DMS79 (cell line): ENCODE measurements at regions not wholly inside any gene's neighbourhood (a gene's known extent, or its start where the extent isn't known, plus 50 kb on each side); places are given as distances from the start of the nearest gene placed in this dataset.
A peak's percentile ranks its signal among the peaks of the same experiment; 100 is the strongest.

Source experiments
- DNase-seq: peaks from one replicate; lab custom pipeline; 2025; lab: John Stamatoyannopoulos, UW

DNA sequence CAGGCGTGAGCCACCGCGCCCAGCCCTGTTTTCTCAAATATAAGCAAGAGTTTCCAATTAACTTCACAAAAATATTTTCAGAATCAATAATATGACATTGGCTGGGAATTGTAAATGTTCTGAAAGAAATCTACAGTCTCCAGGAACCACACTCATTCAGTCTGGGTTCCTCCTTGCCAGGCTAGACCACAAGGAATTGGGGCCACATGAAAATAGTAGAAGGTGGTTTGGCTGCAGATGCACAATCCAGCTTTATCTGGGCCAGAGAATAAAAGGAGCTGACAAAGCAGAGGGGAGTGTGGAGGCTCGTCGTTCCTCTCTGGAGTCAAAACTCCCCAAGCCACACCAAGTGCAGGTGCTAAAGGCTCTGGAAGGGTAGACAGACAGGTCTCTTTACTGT is 92.0 kb upstream of the OSMR start:
- no peak for DNase-seq

DNA sequence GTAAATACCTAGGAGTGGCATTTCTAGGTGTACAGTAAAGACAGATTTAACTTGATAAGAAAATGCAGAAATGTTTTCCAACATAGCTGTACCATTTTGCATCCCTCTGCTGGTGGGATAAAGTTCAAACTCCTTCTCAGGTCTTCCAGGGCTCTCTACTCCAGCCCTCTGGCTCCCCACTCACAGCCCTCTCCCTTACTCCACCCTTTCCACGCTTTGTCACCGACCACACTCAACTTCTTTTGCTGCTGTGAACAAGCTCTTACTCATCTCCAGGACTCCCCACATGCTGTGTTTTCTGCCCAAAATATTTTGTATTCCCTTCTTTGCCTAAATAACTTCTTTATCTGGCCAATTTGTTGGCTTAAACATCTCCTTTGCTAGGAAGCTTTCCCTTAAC is 90.6 kb upstream of the OSMR start:
- no peak for DNase-seq

DNA sequence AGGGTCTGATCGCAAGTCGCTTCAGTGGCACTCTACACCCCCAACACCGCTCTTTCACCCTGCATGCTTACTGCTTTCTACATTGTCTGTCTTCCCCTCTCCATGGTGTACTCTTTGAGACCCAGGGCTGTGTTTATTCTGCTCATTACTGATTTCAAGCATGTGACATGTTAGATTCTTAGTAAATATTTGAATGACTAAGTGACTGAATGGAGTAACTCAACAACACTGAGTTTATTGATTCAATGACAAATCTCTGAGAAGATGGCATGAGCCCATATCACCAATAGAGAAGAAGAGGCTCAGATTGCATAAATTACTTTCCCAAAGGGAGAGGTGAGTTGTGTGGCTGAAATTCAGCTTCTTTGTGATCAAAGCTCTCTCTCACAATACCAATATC is 89.7 kb upstream of the OSMR start:
- no peak for DNase-seq

DNA sequence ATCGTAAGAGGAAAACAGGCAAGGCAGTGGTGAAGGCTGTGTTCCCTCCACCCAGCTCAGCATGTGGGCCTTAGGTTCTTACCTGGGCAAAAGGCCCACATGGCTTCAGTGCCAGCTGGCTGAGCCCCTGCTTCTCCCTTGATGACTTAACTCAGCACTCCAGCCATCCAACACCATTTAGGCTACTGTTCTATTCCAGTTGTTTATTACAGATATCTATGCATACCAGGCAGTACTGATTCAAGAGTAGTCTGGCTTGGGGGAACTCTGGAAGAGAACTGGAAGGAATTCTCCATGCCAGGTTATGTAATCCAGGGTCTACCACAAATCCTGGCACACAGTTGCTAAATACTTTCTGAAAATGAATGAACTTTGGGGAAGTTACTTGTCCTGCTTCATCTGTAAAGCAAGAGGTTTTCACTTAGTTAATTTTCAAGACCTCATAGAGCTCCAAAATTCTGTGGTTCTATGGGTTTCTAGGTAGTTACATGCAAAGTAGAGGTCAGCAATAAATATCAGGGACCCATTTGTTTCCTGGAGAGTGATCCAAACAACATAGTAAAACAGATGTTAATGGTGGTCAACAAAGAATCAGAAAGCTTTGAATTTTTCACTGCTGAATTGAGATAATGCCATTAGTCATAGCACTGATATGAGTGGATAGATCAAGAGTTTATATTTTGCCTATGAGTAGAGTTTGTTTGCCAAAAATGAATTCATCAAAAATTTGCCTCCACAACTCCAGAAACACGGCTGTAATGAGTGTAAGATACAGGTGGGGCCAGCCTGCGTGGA is 88.2 kb upstream of the OSMR start:
- DNase-seq, result no peak

DNA sequence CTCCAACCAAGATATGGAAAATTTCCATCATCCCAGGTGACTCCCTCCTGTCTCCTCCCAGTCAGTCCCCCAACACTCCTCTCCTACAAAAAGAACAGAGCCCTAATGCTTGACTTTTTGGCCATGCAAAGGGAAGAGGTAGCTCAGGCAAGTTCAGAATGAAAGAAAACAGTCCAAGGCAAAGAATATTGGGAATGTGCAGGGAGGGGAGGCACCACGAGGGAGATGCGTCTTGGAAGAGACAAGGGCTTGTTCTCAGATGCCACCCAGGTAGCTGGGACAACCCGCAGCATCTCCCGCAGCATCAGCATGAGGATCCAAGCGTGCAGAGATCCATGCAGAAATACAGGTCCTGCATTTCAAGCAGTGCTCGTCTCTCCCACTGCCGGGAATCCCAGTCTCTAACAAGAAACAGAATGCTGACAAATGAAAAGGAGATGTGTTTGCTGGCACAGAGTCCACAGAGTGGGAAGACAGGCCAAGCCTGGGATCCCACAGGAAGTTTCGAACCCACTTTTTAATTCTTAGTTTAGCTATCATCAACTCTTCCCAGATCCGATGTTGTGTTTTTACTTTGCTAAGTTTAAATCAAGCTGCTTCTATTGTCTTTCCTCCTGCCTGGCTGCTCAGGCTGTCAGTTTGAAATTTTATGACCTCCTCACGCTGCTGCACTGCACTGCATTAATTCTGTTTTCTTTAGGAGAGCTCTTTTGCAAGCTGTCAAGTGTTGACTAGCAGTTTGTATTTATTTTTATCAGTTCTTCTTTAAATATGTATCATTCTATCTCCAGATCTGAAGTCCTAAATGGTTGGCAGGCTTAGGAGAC is 86.8 kb upstream of the OSMR start:
- no peak for DNase-seq

DNA sequence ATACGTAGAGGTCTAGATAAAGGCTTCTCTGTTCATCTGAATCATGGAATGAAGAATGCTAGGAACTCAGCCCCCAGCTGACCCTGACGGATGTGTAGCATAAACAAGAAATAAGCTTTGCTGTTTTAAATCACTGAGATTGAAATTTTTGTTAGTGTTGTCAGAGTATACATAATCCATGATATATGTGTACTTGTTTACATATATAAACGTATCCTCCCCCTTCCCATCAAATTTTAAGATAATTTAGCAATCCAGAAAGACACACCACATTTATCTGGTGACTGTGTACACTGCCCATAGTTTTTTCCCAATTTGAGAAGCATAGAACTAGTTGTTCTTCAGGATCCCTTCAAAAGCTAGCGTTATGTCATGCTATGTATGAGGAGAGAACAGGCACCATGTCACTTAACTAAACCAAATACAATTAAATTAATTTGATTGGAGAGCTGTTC is 80.8 kb upstream of the OSMR start:
- no peak for DNase-seq

DNA sequence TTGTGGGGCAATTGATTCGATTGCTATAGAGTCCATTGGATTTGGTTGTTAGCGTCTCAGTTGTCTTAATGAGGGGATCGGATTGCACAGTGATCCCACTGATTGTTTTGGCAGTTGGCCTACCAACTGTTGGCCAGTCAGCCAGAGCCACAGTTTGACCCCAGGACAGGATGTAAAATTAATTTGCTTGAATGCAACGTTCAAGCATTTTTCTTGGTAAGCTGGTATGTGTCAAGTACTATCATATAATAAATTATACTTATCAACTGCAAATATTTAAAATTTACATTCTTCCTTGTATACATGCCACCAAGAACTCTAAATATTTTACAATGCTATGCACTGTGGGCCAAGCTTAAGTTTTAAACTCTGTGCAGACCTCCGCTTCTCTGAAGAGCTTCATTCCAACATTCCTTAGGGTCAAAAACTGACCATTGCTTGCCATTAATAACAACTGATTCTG is 80.4 kb upstream of the OSMR start:
- no peak for DNase-seq

DNA sequence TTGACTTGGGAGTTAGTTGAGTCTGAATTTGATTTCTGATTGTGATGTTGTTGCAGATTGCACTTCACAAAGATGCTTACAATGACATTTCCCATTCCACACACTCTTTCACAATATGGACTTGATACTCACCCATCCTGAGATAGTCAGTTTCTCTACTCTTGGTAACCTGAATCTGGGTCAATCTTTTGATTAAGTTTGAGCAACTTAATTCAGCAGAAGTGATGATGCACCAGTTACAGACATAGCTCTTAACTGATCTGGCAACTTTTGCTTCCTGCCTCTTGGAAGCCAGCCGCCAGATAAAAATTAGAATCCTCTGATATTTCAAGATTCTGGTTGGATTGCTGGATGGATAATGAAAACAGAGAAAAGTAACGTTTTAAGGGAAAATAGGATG is 79.7 kb upstream of the OSMR start:
- DNase-seq, result no peak

DNA sequence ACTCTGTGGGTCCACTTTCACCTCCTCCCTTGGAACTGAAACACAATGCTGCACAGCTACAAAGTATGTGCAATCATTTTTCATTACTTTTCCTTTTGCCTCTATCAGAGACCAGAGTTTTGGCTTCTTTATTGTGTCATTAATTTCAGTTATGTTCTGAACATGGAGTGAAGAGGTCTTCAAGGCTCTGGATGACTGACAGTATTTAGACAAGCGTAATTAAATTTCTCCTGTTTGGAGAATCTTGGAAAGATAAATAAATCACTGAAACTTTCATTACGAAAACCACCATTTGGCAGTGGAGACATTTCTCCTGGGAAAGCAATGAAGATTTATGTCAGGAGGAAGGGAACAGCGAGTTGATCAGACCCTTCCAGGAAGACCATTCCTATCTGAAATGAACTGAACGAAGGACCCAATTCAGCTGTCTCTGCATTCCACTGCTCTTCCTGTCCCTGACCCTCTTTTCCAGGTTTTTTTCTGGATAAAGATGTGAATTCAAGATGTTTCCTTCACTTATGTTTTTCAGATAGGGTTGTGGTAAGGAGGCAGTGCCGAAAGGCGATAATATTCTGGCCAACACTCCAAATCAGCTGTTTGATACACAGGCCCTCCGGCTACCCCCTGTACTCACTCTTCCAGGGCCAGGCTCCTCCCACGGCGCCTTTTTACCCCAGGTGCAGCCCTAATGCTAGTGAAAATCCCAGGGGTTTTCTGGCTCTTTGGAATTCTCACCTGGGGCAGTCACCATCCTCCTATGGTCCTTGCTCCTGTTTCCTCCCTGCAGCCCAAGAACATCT is 77.2 kb upstream of the OSMR start:
- DNase-seq, result no peak

DNA sequence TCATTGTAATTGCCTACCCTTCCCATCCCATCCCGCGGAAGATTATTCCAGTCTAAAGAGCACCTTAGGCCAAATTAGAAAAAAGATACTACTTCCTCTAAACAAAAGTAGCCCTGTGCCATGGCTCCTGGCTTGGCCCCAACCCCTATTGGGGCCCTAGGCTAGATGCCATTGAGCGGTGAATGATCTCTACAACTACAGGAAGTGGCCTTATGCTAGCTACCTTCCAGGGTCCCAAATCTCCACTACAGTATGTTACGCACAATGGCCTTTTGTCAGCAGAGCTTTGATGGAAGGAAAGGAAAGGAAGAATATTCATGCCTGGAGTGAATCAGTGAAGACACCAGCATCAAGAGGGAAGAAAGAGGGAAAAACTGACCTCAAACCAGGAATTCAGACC is 73.3 kb upstream of the OSMR start:
- DNase-seq, result no peak

DNA sequence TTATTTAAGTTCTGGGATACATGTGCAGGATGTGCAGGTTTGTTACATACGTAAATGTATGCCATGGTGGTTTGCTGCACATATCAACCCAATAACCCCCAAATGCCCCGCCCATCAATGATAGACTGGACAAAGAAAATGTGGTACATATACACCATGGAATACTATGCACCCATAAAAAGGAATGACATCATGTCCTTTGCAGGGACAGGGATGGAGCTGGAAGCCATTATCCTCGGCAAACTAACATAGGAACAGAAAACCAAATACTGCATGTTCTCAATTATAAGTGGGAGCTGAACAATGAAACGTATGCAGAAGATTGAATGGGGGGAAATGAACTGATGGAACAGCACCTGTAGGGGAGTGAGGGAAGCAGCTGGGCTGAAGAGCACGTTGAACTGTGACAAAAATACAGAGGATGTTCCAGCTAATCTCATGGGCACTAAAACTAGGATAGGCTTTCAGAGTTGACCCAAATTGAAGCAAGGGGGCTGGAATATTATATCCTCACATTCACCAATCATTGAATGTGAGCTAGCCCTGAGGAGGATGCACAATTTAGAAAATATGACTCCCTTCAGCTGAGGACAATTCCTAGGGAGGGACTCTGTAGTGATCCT is 70.5 kb upstream of the OSMR start:
- DNase-seq, result no peak

DNA sequence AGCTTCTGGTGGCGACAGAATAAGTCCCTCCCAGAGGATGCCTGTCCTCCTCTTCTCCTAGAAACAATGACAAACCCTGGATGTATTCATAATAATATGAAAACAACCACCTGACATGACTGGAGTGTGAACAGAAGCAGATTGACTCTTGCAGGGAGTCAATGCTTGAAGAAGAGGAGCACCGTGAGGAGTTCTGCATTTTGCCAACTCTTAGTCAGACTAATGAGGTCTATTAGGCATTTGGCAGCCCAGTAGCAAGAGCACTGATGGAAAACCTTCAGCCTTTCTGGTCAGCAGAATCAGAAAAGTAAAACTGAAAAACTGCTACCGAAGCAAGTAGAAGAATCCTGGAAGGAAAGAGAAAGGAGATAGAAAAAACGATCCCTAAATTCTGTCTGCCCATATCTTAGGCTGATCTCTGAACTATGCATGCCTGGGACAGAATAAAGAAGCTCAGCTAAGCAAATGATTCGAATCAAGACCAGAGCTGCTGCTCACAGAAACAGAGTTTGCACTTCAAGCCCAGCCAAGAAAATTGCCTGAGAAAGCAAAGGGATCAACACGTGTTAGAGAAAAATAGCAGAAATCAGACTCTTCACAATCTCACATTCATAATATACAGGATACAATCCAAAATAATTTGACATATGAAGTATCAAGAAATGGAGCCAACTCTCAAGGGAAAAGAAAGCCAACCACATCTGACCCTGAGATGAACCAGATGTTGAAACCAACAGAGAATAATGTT is 69.5 kb upstream of the OSMR start:
- no peak for DNase-seq

DNA sequence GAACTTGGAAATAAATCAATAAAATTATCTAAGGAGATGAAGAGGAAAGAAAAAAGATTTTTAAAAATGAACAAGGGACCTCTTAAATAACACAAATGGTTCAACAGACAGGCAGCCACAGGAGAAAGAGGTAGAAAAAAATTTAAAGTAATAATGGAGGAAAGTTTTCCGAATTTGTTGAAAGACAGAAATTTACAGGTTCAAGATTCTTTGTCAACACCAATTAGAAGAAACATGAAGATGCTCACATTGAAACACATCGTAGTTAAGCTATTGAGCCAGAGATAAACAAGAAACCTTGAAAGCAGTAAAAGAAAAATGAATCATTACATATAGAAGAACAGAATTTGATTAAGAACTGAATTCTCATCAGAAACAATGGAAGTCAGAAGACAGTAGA is 68.7 kb upstream of the OSMR start:
- no peak for DNase-seq

DNA sequence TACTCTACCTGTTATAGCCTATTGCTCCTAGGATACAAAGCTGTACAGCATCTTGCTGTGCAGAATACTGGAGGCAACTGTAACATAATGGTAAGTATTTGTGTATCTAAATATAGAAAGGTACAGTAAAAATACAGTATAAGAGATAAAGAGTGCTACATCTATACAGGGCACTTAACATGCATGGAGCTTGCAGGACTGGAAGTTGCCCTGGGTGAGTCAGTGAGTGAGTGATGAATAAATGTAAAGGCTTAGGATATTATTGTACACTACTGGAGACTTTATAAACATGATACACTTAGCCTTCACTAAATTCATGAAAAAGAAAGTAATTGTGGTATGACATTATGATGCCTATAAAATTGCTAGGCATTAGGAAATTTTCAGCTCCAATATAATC is 65.5 kb upstream of the OSMR start:
- DNase-seq, result no peak

DNA sequence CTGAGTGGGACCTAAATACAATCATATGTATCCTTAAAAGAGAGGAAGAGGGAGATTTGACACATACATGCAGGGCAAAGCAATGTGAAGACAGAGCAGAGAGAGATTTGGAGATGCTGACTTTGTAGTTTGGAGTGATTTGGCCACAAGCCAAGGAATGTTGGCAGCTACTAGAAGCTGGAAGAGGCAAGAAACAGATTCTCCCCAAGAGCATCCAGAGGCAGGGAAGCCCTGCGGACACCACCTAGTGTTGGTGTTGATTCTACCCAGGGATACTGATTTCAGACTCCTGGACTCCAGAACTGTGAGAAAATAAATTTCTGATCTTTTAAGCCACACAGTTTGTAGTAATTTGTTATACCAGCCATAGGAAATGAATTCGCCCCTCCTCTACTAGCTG is 64.9 kb upstream of the OSMR start:
- DNase-seq, result no peak

DNA sequence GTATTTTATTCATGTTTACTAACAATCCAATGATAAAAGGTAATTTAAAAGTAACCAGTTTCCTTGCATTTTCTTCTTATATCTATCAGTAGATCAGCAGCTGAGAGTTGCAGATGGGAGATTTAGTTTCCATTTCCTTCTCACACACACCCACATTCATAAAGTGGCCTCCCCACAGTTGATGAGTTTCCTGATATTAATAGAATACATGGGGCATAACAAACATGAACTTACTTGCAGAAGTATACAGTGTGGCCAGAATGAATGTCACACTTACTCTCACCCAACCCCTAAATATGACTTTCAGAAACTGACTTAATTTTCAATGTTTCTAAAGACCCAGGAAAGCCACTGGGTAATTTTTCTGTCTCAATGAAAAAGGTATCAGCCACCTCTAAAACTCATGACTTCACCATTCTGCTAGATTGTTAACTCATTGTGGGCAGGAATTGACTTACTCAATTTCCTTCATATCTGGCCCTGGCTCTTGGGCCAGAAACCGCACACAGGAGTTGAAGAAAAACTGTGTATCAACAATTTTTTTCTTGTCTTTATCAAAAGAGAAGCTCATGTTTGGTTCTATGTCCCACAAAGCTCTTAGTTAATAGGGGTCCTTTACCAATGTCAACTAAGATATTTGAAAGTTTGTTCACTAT is 63.5 kb upstream of the OSMR start:
- DNase-seq, result no peak

DNA sequence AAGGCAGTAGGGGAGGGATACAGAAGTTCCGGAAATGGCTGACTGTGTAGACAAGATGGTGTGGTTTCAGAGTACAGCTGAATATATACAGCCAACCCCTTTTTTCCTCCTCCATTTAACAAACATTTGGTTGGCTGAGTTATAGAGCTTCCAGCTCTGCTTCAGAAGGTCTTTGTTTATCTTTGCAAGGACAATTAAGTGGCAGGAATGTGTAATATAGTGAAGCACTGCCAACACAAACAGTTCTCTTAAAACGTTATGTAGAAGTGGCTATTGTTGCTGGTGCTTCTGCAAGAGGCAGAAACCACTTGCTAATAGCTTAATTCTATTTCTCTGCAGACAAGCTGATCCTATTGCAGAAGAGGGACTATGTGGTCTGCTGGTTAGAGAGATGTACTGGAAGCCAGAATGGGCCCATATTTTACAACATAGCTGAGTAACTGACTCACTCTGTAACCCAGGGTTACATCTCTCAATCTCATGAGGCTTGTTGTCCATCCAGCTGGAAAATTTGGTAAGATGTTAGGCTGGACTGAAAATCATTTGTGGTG is 62.7 kb upstream of the OSMR start:
- peak; percentile 92 for DNase-seq

DNA sequence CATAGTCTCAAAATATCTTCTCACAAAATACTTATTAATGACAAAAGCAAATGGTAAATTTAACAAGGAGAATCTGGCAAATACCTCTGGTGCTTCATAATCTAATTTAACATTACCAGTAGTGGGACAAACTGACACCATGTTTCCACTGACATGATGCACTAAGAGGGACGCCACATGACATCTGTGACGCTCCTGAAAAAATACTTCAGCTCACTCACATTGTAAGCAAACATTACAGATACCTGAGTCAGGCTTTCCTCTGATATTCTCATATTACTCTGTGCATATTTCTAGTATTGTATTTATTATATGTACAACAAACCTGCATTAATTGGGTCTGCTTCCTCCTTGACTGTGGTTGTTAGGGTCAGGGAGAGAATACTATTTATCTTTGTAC is 56.7 kb upstream of the OSMR start:
- no peak for DNase-seq

DNA sequence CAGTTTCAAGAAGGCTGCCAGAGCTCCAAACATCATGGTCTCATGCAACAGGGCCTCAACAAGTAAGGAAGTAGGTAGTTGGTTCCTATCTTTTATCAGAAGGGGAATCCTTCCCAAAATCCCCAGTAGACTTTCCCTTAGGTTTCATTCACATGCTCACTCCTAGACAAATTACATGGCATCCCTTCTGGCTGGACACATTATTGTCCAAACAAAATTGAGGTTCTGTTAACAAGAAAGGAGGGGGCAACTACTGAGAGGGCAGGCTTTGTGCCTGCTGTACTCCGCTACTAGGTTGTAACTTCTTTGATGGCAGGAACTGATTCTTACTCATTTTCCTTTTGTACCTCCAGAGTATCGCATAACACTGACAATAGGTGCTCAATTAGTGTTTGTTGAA is 56.0 kb upstream of the OSMR start:
- no peak for DNase-seq

DNA sequence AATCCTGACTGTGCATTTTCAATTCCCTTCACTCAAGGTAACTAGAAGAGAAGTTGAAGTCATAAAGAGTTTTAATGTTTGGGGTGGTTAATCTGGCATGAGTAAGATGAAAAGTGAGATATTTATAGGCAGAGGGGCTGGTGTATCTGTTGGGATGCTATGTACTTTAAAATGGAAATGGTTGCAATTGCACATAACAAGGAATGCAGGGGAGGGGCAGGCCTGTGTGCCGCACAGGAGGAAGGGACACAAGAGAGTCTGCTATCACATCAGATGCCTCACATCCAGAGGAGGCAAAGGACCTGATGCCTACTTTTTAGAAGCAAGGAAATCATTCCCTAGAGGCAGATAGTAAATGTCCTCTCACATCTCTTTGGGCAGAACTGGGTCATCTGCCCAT is 55.5 kb upstream of the OSMR start:
- DNase-seq, result no peak

DNA sequence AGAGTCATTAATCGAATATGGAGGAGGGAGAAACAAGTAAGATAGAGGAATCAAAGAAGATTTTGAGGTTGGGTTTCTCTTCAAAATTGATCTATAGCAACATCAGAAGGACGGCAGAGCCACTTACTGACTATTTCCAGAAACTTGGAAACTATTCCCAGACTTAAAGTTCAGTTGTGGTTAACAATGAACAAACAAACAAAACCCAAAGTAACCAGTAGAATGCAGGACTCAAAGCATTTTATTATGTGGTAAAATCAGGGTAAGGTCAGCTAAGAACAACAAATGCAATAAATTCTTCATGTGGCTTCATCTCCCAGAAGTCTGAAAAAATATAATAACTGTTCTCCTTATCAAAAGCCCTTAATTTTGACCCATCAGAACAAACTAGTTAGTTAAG is 54.9 kb upstream of the OSMR start:
- DNase-seq, result no peak
